ENCODE measurements at regions not wholly inside any gene's neighbourhood (a gene's known extent, or its start where the extent isn't known, plus 50 kb on each side); places are given as distances from the start of the nearest gene placed in this dataset.

DNA sequence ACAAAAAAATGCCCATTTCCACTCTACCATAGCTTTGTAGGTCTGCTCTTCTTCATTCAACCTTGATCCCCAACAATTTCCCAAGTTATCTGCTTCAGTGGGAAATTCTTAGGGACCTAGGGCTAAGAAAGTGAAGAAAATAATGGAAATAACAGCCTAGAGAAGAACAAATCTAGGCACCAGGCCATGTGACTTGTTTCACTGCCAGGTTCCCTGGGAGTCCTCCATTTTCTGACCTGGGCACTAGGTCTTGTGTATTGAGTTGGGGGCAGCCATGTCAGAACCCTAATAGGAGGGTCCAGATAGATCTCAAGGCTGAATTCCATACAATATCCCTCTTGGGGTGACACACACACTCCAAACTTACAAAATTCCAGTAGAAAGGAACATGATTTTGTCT lies 194.6 kb upstream of the STK26 start:
- Histone ChIP-seq H3K4me3 (no peak overlapping the region), H3K9me3 (no peaks in the 10 kb centered on the region), H3K27ac (no peak overlapping the region), H3K36me3 (no peaks in the 10 kb centered on the region), H3K4me1 (no peaks in the 10 kb centered on the region), H3K27me3 (no peaks in the 10 kb centered on the region)
- TF ChIP-seq POLR2A (IDR thresholded peaks at IDR 0.05) (no peak), POLR2AphosphoS5 (IDR thresholded peaks at IDR 0.05) (no peak), EP300 (IDR thresholded peaks at IDR 0.05) (no peak)
- TF ChIP-seq, protein P1, sequence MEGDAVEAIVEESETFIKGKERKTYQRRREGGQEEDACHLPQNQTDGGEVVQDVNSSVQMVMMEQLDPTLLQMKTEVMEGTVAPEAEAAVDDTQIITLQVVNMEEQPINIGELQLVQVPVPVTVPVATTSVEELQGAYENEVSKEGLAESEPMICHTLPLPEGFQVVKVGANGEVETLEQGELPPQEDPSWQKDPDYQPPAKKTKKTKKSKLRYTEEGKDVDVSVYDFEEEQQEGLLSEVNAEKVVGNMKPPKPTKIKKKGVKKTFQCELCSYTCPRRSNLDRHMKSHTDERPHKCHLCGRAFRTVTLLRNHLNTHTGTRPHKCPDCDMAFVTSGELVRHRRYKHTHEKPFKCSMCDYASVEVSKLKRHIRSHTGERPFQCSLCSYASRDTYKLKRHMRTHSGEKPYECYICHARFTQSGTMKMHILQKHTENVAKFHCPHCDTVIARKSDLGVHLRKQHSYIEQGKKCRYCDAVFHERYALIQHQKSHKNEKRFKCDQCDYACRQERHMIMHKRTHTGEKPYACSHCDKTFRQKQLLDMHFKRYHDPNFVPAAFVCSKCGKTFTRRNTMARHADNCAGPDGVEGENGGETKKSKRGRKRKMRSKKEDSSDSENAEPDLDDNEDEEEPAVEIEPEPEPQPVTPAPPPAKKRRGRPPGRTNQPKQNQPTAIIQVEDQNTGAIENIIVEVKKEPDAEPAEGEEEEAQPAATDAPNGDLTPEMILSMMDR (IDR thresholded peaks at IDR 0.05): no peak
- DNase-seq (ENCODE audit: low spot score in 2 of 2): no peak

DNA sequence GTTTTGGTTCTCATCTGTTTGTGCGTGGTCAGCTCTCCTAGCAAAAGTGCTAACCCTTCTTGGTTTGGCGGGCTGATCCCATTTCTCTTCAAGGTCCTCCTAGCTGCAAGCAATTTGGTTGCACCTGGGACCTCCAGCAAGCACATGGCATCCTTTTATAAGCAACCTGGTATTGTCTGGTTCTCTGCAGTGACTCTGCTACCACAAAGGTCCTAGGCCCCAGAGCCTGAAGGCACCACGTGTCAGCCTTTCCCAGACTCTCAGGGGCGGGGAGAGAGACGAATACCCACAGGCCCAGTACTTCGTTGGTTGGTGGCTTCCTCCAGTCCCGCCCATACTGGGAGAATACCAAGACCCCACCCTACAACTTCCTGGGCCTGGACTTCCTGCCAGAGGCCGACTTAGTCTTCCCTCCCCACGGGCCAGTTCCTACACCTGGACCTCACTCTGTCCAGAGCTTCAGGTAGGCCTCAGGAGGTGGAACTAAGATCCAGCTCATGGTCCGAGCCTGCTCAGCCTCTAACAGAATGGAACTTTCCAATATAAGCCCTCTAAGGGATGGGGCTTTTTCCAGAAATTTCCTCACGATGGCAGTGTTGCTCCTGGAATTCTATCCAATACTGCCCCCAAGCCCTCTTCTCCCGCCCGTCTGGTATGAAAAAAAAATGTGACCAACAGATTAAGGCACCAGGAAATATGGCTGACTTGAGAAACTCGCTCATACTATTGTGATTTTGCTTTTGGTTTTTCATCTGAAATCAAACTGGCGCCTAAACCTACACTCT lies 192.5 kb upstream of the STK26 start:
- no peaks in the 10 kb centered on the region for H3K36me3 ChIP-seq
- 35% methylated on average over 13 of the region's 15 CpGs for WGBS
- peak in 1 of 2 donors; percentile 74 for DNase-seq (ENCODE audit: low spot score in 2 of 2)

DNA sequence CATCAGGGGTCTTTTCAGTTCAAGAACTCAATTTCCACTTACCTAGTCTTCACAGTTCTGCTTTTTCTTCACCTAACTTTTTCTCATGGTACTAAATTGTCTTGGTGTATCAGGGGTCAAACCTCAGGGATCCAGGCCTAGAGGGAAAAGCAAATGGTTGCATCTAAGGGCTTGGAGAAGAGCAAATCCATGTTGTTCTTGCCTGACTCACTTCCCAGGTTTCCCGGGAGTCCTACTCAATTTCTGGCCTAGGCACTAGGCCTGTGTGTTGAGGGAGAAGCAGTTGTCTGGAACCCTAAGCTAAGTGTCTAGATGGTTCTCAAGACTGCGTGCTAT lies 191.9 kb upstream of the STK26 start:
- no peaks in the 10 kb centered on the region for H3K9me3 ChIP-seq
- TF ChIP-seq, protein P1 (IDR thresholded peaks at IDR 0.05): no peak
- TF ChIP-seq POLR2A (IDR thresholded peaks at IDR 0.05) (no peak), EP300 (IDR thresholded peaks at IDR 0.05) (no peak), POLR2AphosphoS5 (IDR thresholded peaks at IDR 0.05) (no peak)
- no peak for DNase-seq (ENCODE audit: low spot score in 2 of 2)
- H3K36me3 ChIP-seq: no peaks in the 10 kb centered on the region
- no peaks in the 10 kb centered on the region for H3K27me3 ChIP-seq
- peak overlapping the region; percentile 20 for H3K4me3 ChIP-seq
- H3K4me1 ChIP-seq: no peaks in the 10 kb centered on the region
- 64% methylated on average over 2 of the region's 2 CpGs for WGBS
- peak overlapping the region; percentile 34 for H3K27ac ChIP-seq

More for the DNA sequence above, 192.5 kb upstream of the STK26 start:
- no peaks in the 10 kb centered on the region for H3K27me3 ChIP-seq
- H3K4me3 ChIP-seq: peak overlapping the region; percentile 20
- H3K9me3 ChIP-seq: no peaks in the 10 kb centered on the region
- no peaks in the 10 kb centered on the region for H3K4me1 ChIP-seq
- peak overlapping the region; percentile 34 for H3K27ac ChIP-seq
- no peak for TF ChIP-seq POLR2AphosphoS5 (IDR thresholded peaks at IDR 0.05)
- TF ChIP-seq, protein P1 (IDR thresholded peaks at IDR 0.05): peak in 1 of 2 donors; percentile 47
- no peak for TF ChIP-seq EP300 (IDR thresholded peaks at IDR 0.05)

DNA sequence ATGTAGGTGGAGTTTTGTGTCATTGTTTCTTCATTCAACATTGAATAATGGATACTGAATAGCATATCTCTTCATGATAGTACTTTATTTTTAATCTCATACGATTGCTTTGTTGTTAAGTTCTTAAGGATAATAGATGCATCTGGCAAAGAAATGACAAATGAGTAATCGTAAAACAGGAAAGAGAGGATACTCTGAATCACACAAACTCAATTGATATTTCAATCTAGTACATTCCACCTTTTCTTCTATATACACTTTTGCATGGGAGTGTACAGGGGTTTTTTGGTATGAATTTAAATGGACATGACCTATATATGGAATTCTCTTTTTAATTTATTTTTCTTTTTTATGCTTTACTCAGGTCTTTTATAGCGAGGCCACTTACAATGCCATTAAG lies 186.9 kb upstream of the STK26 start:
- TF ChIP-seq EP300 (IDR thresholded peaks at IDR 0.05) (no peak), POLR2AphosphoS5 (IDR thresholded peaks at IDR 0.05) (no peak), POLR2A (IDR thresholded peaks at IDR 0.05) (no peak)
- TF ChIP-seq, protein P1 (IDR thresholded peaks at IDR 0.05): no peak
- Histone ChIP-seq H3K27ac (no peak overlapping the region), H3K4me1 (no peaks in the 10 kb centered on the region), H3K36me3 (no peaks in the 10 kb centered on the region), H3K9me3 (no peaks in the 10 kb centered on the region), H3K27me3 (no peaks in the 10 kb centered on the region), H3K4me3 (no peak overlapping the region)
- WGBS: 46% methylated on average over 3 of the region's 3 CpGs
- DNase-seq (ENCODE audit: low spot score in 2 of 2): no peak

DNA sequence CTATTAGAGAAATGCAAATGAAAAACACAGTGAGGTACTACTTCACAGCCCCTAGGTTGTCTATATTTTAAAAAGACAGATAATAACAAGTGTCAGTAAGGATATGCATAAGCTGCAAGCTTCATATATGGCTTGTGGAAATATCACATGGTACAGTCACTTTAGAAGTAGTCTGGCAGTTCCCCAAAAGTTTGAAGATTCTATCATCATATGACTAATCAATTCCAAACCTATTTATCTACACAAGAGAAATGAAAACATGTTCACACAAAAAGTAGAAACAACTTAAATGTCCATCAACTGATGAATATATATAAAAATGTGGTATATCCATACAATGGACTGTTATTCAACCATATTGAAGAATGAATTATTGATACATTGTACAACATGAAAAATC lies 185.8 kb upstream of the STK26 start:
- no peaks in the 10 kb centered on the region for H3K27me3 ChIP-seq
- no peak overlapping the region for H3K4me3 ChIP-seq
- peaks cover 2% of the 10 kb centered on the region for H3K4me1 ChIP-seq
- no peaks in the 10 kb centered on the region for H3K9me3 ChIP-seq
- DNase-seq (ENCODE audit: low spot score in 2 of 2): no peak
- TF ChIP-seq, protein P1 (IDR thresholded peaks at IDR 0.05): no peak
- TF ChIP-seq POLR2AphosphoS5 (IDR thresholded peaks at IDR 0.05) (no peak), EP300 (IDR thresholded peaks at IDR 0.05) (no peak), POLR2A (IDR thresholded peaks at IDR 0.05) (no peak)
- no peak overlapping the region for H3K27ac ChIP-seq
- no peaks in the 10 kb centered on the region for H3K36me3 ChIP-seq

Measured in suprapubic skin (tissue), 4 donors.